GM19397 (cell line): ENCODE measurements at regions not wholly inside any gene's neighbourhood (a gene's known extent, or its start where the extent isn't known, plus 50 kb on each side); places are given as distances from the start of the nearest gene placed in this dataset.
"Not testable (repeated sequence)": the region's sequence is repeated elsewhere in the genome, so short reads cannot be mapped to it uniquely, and the experiment has no call there.

Experiments used
- ATAC-seq: cut with Tn5 transposase; IDR thresholded peaks from one replicate; pipeline ENCODE4 v1.9.1; 2021; ENCODE audit warnings: mild to moderate bottlenecking, moderate library complexity; ENCODE audit not compliant: unreplicated experiment

DNA sequence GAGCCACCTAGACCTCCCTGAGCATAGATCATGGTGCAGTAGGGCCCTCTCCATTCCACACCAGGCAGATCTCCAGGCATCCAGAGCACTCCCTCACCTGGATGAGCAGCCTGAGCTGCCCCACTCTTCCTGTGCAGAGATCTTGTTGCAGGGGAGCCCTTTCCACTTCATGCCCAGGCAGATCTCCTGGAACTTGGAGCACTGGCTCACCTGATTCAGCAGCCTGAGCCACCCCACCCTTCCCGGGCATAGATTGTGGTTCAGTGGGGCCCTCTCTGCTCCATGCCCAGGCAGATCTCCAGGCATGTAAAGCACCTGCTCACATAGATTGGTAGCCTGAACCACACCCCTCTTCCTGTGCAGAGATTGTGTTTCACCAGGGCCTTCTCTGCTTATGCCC lies 78.0 kb downstream of the SEC16B start:
- no peak for ATAC-seq

DNA sequence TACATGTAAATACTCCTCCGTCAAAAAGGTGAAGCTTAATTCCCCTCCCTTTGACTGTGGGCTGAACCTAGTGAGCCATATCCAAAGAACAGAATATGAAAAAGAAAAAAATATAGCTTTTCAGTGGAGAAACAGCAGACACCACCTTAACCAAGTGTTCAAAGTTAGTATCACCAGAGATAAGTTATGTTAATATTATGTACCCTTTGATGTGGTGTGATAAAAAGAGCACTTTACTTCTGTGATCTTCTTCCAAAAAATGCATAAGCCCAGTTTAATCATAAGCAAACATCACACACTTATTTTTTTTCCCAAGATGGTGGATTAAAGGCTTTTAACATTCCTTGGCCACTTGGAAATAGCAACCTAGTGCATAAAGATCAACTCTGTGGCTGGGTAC lies 79.4 kb downstream of the SEC16B start:
- ATAC-seq, result no peak

DNA sequence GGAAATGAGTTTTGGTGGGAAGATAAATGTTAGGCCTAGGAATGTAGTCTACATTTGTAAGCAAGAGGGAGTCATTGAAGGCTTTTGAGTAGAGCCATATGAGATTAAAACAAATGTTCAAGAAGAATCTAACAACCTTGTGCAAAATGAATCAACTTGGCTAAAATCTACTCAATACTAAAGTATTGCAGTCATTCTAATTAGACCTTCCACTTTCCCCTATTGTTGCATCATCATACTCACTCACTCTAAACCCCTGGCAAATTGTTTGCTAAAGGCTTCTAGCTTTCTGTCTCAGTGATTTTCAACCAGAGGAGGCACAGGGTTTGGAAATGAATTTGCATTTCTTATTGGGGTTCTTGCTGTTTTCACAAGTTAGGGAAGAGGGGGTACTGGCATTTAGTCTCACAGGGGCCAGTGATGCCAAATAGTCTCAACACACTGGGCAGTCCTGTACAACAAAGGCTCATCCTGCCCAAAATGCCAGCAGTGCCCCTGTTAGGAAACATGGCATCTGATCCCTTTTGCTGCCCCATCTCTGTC lies 85.3 kb downstream of the SEC16B start:
- no peak for ATAC-seq

DNA sequence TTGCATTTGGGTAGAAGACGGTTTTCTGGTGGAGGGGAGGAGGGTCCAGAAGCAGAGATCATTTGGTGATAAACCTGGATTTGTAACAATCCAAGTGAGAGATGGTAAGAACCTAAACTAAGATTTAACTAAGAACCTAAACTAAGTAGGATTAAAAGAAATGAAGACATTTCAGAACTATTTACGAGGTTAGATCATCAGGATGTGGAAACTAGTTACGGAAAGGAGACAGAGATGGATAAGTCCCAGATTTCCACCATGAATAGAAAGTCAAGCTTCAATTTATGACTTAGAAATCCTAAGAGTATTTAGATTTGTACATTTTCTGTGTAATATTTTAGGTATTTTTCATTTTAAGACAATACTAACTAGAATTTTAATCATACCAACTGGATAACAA lies 86.3 kb downstream of the SEC16B start:
- no peak for ATAC-seq

DNA sequence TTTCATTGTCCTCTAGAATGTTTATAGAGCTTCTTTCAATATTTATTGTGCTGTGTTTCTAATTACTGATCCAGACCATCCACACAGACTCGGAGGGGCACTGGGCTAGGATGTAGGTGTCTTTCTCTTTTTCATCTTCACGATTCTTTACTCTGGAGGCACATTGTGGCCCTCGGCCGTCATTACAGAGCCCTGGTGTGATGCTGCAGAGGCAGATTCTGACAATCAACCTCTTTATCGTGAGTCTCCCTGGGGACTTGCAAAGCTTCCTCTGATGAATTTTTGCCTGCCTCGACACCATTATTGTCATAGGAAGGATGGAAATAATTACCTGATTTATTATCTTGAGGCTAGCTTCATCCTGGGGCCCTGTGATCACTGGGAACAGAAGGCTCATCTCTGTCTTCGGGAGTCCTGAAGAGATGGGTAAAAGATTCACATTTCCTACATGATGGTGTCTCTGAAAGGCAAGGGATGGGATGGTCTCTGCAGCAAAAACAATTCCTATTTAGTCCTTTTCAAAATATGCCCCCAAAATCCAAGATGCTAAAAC lies 89.4 kb downstream of the SEC16B start:
- no peak for ATAC-seq

DNA sequence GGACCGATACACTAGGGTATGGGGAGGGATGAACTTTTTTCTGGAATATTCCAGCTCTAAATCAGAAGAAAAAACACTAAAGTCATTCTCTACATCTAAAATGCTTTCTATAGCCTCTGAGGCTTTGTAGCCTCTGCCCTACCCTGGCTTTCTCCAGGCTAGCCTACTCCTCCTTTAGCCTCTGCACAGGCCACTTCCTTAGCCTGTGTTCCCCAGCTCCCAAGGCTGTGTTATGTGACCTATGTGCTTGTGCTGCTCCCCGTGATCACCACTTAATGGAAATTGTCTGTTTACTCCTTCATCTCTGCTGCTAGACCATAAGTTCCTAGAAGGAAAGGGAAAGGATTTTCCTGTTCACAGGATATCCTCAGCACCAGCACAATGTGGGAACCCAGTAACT lies 92.8 kb downstream of the SEC16B start:
- ATAC-seq, result no peak

DNA sequence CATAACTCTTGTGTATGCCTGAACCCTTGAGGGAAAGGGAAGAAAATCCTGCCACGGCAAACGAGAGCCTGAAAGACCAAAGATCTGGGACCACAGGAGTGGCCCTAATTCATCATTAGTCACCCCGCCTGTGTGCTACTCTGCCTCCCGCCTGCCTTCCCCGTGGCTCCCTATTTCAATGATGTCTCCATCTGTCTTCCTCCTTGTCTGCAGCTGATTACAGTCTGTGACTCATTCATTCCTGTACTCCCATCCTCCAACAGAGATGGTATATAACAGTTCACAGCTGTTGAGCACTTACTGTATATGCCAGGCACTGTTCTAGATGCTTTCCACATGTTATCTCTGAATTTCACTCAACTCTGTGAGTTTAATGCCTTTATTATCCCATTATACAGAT lies 96.6 kb downstream of the SEC16B start:
- ATAC-seq, result no peak

DNA sequence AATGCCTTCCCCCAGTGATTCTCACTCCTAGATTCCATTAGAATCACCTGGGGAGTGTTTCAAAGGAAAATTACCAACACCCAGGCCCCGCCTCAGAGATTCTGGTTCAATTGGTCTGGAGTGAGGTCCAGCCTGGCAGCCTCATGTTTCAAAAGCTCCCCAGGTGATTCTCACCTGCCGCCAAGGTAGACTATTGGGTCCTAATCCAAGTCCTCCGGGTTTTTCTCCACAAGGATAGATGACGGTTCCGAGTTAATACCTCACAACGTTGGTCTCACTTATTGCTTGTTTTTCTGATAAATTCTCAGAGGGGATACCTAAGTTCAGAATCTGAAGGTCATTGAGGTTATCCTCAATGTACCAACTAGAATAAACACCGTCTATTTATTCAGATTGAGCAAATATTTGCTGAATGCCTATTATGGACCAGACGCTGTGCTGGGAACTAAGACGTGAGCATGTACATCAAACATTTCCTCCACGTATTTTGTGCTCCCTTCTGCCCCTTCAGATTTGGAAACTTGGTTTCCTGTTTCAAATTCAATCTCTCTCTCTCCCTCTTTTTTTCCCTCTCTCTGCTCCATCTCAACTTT lies 97.5 kb downstream of the SEC16B start:
- no peak for ATAC-seq

DNA sequence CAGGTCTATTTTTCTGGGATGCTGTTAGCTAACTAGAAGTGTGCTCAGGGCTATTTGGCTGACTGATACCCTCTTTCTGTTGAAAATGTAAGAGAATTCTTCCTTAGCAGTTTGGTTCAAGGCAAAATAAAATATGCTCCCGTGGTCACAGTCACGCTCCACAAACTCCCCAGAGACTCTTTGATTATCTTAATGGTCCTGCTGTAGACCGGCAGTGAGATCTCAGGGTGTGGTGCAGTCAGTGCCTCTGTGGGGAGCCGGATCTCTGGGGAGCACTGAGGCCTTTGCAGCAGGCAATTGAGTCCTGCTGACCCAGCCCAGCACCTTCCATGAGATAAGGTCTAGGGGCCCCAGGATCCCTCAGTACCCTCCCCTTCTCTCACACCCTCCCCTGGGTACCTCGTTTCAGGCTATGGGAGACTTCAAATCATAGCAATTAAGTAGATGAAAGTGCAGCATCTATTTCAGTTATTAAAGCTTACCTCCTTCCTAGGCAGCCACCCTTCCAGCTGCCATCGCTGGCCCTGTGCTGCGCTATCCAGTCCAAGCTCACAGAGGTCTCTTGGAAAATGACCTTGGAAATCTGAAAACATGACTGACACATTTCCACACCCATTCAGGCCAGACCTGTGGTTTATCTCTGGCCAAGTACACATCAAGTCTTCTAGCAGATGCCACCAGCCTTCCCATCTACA lies 98.1 kb downstream of the SEC16B start:
- no peak for ATAC-seq

DNA sequence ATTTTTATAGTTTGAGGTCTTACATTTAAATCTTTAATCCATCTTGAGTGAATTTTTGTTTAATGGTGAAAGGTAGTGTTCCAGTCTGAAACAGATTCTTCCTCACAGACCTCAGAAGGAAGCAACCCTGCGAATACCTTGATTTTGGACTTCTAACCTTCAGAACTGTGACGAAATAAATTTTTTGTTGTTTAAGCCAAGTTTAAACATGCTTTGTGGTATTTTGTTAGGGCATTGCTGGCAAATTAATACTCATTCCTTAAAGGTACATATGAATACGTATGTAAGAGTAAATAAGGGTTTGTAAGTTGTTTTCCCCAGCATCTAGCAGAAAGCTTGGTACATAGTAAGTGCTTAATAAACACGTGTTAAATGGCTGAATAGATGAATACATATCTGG lies 100.3 kb downstream of the SEC16B start:
- no peak for ATAC-seq

DNA sequence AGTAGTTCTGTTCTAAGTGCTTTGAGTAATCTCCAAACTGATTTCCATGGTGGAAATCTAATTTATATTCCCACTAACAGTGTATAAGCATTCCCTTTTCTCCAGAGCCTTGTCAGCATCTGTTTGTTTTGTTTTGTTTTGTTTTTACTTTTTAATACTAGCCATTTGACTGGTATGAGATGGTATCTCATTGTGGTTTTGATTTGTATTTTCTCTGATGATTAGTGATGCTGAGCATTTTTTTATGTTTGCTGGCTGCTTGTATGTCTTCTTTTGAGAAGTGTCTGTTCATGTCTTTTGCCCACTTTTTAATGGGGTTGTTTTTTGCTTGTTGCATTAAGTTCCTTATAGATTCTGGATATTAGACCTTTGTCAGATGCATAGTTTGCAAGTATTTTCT lies 100.8 kb downstream of the SEC16B start:
- ATAC-seq, result not testable (repeated sequence)

DNA sequence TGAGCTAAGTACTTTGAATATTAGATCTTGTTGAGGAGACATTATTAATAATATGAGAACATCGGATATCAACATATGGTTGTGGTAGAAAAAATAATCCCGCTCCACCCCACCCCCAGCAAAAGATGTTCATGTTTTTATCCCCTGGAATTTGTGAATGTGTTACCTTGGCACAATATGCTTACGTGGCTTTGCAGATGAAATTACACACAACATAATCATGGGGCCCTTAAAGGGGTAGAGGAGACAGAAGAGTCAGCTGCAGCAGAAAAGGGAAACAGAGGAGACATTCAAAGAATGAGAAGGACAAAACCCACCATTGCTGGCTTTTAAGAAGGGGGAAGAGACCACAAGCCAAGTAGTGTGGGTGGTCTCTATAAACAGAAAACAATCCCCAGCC lies 104.1 kb downstream of the SEC16B start:
- no peak for ATAC-seq

DNA sequence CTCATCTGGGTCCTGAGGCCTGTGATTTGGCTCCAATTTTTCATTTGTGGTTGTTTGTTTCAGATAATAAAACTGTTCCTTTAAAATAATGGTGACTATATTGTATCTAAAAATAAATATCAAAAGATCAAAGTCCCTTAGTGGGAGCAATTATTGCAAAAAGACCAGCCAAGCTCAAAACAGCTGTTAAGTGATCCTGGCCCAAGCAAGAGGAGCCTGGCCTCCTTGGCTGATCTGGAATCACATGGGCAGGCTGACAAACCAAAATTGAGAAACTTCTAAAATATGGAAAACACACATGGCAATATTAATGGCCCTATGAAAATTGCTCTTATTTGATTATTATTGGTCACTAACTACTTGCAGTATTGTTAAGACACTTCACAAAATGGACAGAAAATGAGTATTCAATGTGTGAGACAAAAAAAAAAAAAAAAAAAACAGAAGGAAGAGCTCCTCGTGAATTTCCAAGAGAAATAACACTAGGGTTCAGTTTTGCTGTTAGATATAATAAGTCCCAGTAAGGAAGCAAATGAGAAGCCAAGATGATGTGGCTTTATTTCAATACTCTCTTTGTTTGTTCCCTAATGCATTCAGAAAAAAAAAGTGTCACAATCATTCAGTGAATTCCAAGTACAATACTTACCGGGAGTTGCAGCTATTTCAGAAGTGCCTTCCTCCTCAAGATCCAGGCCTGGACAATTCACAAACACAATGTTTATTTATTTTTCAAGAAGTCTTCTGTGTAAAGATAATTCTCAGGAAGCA lies 105.1 kb downstream of the SEC16B start:
- no peak for ATAC-seq

DNA sequence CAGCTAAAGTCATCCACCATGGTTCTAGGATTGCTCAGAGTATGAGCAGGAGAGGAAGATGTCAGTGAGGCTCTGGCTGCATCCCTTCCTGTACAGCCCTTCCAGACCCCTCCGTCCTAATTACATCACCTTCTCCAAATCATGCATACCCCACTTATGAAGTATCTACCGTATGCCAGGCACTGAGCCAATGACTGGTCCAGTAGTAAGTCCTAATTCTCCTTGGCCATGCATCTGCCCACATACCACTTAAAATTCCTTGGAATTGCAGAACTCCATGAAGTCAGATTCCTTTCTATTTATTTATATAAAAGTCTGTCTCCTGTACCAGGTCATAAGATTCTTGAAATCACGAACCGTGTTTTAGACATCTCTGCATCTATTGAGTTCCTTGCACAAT lies 106.1 kb downstream of the SEC16B start:
- no peak for ATAC-seq

DNA sequence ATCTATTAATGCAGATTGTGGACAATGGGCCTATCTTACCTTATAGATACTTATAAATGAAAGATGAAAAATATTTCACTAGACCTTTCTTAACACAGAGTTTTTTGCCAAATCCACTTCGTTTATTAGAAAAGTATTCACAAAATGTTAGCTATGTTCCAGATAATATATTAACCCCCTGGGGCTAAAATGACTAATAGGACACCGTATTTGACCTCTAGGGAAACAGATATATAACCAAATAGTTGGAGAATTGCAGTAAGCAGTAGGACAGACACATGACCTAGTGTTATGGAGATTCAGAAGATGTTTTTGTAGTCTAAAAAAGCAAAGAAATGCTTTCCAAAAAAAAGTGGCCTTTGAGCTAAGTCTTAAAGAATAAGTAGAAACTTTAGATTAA lies 106.9 kb downstream of the SEC16B start:
- no peak for ATAC-seq

DNA sequence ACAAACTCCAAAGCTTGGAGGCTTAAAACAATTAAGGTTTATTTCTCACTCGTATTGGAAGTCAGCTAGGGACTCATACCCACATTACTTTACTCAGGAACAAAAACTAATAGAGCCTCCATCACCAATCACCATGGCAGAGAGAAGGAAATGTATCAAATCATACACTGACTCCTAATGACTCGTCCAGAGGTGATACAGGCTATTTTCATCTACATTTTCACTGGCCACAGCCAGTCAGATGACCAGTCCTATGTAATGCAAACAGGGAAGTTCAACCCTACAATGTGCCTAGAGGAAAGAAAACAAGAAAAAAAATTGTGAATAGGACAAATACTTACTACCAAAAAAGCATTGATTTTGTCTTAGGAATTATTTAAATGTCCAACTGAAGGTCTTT lies 110.3 kb downstream of the SEC16B start:
- ATAC-seq, result no peak

DNA sequence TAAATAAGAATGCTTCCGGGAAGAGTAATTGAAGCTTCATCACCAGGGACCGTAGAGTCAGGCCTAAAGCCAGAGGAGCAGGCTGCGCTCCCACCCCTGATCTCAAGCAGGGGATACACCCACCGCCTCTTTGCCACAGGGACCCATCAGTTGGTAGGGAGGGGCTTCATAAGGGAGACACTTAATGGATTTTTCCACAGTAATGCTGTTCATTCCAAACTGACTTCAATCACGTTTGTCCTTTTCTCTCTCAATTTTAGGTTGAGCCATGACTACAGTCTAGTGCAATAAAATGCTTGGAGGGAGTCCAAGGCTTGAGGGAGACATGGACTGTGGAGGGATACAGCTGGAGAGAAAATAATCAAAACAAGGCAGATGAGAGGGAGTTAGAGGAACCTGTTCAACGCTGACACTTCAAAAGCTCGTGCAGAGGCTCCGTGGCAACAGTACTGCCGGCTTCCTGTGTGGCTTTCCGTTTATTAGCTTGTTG lies 111.5 kb downstream of the SEC16B start:
- ATAC-seq, result no peak

DNA sequence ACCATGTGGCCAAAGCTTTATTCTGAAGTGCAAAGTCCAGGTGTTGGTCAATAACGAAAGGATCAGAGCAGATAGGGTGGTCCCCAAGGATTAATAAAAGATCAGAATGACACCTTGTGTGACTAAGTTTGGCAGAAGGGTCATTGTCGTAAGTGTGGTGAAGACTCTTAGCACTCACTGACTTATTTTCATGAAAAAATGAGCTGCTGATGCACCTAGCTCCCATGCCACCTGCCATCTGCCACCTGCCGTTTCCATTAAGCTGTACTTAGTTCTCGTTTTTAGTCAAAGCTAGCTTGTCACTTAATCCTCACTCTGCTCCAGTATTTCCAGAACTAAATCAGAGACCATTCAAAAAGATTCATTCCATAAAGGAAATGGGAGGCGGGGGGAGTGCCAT lies 112.6 kb downstream of the SEC16B start:
- ATAC-seq, result no peak

DNA sequence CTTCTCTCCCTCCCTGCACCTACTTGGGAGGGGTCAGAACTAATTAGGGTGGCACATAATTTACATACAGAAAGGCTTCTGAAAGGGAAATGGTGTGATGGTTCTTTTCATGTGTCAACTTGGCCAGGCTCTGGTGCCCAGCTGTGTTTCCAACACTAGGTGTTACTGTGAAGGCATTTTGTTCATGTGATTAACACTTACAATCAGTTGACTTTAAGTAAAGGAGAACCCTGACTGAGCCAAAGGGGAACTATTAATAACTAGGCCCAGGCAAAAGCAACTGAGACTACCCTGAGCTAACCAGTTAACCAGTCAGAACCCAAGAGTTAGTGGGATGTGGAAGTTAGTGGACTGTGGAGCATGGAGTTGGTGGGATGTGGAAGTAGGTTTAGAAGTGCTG lies 114.9 kb downstream of the SEC16B start:
- ATAC-seq, result no peak

DNA sequence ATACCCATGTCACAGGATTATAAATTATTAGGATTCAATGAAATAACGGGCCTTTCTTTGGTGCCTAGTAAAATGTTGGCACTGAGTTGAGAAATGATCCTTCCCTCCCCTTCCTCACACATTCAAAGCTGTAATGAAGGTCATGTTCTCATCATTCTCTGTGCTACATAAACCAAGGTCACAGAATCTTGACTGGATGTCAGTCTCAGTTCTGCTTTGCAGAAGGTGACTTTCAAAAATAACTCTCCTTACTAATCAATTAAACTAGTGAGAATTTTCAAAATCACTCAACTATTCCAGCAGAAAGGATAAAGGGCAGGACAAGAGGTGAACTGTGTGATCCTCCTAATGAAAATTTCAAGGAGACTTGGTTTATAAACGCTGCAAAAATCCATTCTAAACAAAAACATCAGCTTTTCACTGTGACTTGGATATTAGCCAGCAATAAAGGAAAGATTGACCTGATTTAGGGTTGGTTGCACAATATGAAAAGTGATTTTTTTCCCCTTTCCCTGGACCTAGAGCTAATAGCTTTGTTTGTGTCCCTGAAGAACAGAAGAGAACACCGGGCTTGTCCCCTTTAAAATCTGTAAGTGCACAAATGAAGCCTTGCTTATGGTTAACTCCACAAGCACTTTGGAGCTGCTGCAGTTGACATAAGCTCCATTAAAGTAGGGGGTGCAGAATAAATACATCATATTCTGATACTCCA lies 120.1 kb downstream of the SEC16B start:
- no peak for ATAC-seq

DNA sequence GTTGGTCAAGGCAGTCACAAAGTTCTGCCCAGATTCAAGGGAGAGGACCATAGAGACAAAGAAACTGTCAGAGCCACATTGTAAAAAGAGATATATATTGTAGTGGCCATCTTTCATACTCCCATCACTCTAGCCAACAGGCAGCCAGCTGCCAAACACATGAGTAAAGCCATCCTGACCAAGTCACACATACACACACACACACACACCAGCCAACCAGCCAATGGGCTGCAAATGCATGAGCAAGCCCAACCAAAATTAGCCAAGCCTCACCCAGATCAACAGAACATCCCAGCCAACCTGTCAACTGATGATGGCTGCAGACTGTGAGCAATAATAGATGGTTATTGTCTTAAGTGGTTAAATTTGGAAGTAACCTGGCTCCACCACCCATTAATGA lies 120.7 kb downstream of the SEC16B start:
- no peak for ATAC-seq
